ENCODE measurements at regions not wholly inside any gene's neighbourhood (a gene's known extent, or its start where the extent isn't known, plus 50 kb on each side); places are given as distances from the start of the nearest gene placed in this dataset.
"Not testable (repeated sequence)": the region's sequence is repeated elsewhere in the genome, so short reads cannot be mapped to it uniquely, and the experiment has no call there.

- DNase-seq: no peak
Observed at GRCh38 chr4:20122198-20122988, 129.3 kb upstream of the SLIT2 start.

- DNase-seq: no peak
Observed at GRCh38 chr4:20119141-20119540, 132.6 kb upstream of the SLIT2 start.

- no peak for DNase-seq
Observed at GRCh38 chr4:20109391-20109790, 142.3 kb upstream of the SLIT2 start.

GRCh38 chr4:20106921-20107320 is 144.8 kb upstream of the SLIT2 start:
- no peak for DNase-seq

GRCh38 chr4:20101831-20102230 is 149.9 kb upstream of the SLIT2 start:
- DNase-seq: no peak

- DNase-seq: no peak
Observed at GRCh38 chr4:20096911-20097310, 154.8 kb upstream of the SLIT2 start.

- DNase-seq: no peak
Observed at GRCh38 chr4:20095805-20096541, 155.7 kb upstream of the SLIT2 start.

GRCh38 chr4:20091781-20092180 is 159.9 kb upstream of the SLIT2 start:
- no peak for DNase-seq

GRCh38 chr4:20087522-20087911 is 164.2 kb upstream of the SLIT2 start:
- no peak for DNase-seq

GRCh38 chr4:20086799-20087521 is 164.7 kb upstream of the SLIT2 start:
- no peak for DNase-seq

GRCh38 chr4:20086067-20086798 is 165.5 kb upstream of the SLIT2 start:
- no peak for DNase-seq

GRCh38 chr4:20085653-20086052 is 166.1 kb upstream of the SLIT2 start:
- DNase-seq: no peak

GRCh38 chr4:20085156-20085555 is 166.5 kb upstream of the SLIT2 start:
- DNase-seq: no peak

GRCh38 chr4:20084488-20084887 is 167.2 kb upstream of the SLIT2 start:
- DNase-seq: no peak

GRCh38 chr4:20078644-20079043 is 173.1 kb upstream of the SLIT2 start:
- DNase-seq: no peak

- no peak for DNase-seq
Observed at GRCh38 chr4:20075248-20075871, 176.3 kb upstream of the SLIT2 start.

- DNase-seq: no peak
Observed at GRCh38 chr4:20074450-20074849, 177.3 kb upstream of the SLIT2 start.

GRCh38 chr4:20065952-20066351 is 185.8 kb upstream of the SLIT2 start:
- DNase-seq: no peak

GRCh38 chr4:20062857-20063256 is 188.8 kb upstream of the SLIT2 start:
- not testable (repeated sequence) for DNase-seq

- DNase-seq: no peak
Observed at GRCh38 chr4:20062054-20062453, 189.7 kb upstream of the SLIT2 start.

- DNase-seq: no peak
Observed at GRCh38 chr4:20050768-20051167, 200.9 kb upstream of the SLIT2 start.

GRCh38 chr4:20049889-20050288 is 201.8 kb upstream of the SLIT2 start:
- no peak for DNase-seq
